ENCODE measurements at regions not wholly inside any gene's neighbourhood (a gene's known extent, or its start where the extent isn't known, plus 50 kb on each side); places are given as distances from the start of the nearest gene placed in this dataset.

- no peak for TF ChIP-seq EP300 (IDR thresholded peaks at IDR 0.05)
- TF ChIP-seq CTCF (IDR thresholded peaks at IDR 0.05), result no peak
These were observed 1195.2 kb downstream of the TECRL start for GRCh38 chr4:63214076-63214475.

All from ovary (tissue), 3 donors.